GM21825 (cell line): ENCODE measurements at regions not wholly inside any gene's neighbourhood (a gene's known extent, or its start where the extent isn't known, plus 50 kb on each side); places are given as distances from the start of the nearest gene placed in this dataset.

ENCODE experiments used
- ATAC-seq: cut with Tn5 transposase; IDR thresholded peaks from one replicate; pipeline ENCODE4 v1.9.1; 2021; ENCODE audit warnings: mild to moderate bottlenecking, moderate library complexity; ENCODE audit not compliant: unreplicated experiment

- no peak for ATAC-seq
These were observed 261.4 kb downstream of the CNTN3 start for GRCh38 chr3:74353039-74353438.

GRCh38 chr3:74352166-74352565 lies 262.3 kb downstream of the CNTN3 start:
- no peak for ATAC-seq

- no peak for ATAC-seq
These were observed 263.2 kb downstream of the CNTN3 start for GRCh38 chr3:74351213-74351612.

- no peak for ATAC-seq
These were observed 265.4 kb downstream of the CNTN3 start for GRCh38 chr3:74349015-74349414.

GRCh38 chr3:74347563-74348268 lies 266.7 kb downstream of the CNTN3 start:
- ATAC-seq: no peak

GRCh38 chr3:74346896-74347295 lies 267.6 kb downstream of the CNTN3 start:
- ATAC-seq: no peak

GRCh38 chr3:74345701-74346100 lies 268.8 kb downstream of the CNTN3 start:
- no peak for ATAC-seq

- ATAC-seq: no peak
These were observed 269.5 kb downstream of the CNTN3 start for GRCh38 chr3:74344865-74345440.

GRCh38 chr3:74343391-74343790 lies 271.1 kb downstream of the CNTN3 start:
- no peak for ATAC-seq

GRCh38 chr3:74338998-74339397 lies 275.5 kb downstream of the CNTN3 start:
- no peak for ATAC-seq

- ATAC-seq: no peak
These were observed 282.3 kb downstream of the CNTN3 start for GRCh38 chr3:74332165-74332564.

- ATAC-seq: no peak
These were observed 282.7 kb downstream of the CNTN3 start for GRCh38 chr3:74331711-74332110.

GRCh38 chr3:74329096-74329495 lies 285.4 kb downstream of the CNTN3 start:
- no peak for ATAC-seq

GRCh38 chr3:74328435-74328834 lies 286.0 kb downstream of the CNTN3 start:
- ATAC-seq: no peak

GRCh38 chr3:74315291-74315690 lies 299.2 kb downstream of the CNTN3 start:
- ATAC-seq: no peak

GRCh38 chr3:74314696-74315095 lies 299.8 kb downstream of the CNTN3 start:
- no peak for ATAC-seq

- ATAC-seq: no peak
These were observed 304.7 kb downstream of the CNTN3 start for GRCh38 chr3:74309716-74310115.

GRCh38 chr3:74304424-74304823 lies 310.0 kb downstream of the CNTN3 start:
- ATAC-seq: no peak

GRCh38 chr3:74303711-74304110 lies 310.7 kb downstream of the CNTN3 start:
- no peak for ATAC-seq

- no peak for ATAC-seq
These were observed 311.5 kb downstream of the CNTN3 start for GRCh38 chr3:74302969-74303368.

- ATAC-seq: no peak
These were observed 312.2 kb downstream of the CNTN3 start for GRCh38 chr3:74302281-74302680.

- no peak for ATAC-seq
These were observed 313.4 kb downstream of the CNTN3 start for GRCh38 chr3:74301056-74301455.

- ATAC-seq: no peak
These were observed 319.0 kb downstream of the CNTN3 start for GRCh38 chr3:74295479-74295878.
